ENCODE measurements at regions not wholly inside any gene's neighbourhood (a gene's known extent, or its start where the extent isn't known, plus 50 kb on each side); places are given as distances from the start of the nearest gene placed in this dataset.

DNA sequence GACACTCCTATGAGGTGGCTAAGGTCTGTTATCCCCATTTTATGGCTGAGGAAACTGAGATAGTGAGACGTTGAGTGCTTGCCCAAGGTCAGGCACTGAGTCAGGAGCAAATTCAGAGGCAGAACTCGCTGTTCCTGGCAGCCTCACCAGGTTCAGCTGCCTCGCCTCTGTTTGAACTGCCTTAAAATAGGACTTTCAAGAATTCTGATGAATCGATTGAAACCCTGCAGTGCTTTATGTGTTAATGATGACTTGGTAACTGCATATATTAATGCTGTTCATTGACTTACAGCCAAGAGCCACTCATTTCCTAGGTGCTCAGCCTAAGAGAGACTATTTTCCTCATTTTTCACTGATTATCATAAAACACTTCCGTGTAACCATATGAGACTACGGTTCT, 79.5 kb upstream of the BHLHE40 start:
- H2AFZ ChIP-seq (ENCODE audit: low read length) = no peak overlapping the region
- no peaks in the 10 kb centered on the region for H3K79me2 ChIP-seq (ENCODE audit: low read length)
- DNase-seq (peak; percentile 45), ATAC-seq (peak; percentile 73)
- H3K27ac ChIP-seq (ENCODE audit: low read length) = peak overlapping the region; percentile 9; the same call in 1 of the 2 replicates
- intact Hi-C loops (cut with micrococcal nuclease) = no loop called here
- ChIA-PET CTCF (no interaction called here), POLR2A (ENCODE audit: unreplicated experiment) (no interaction called here)
- no peak overlapping the region for H3K4me2 ChIP-seq (ENCODE audit: low read length)
- H3K4me1 ChIP-seq (ENCODE audit: insufficient read depth, low read length) = peaks cover 28% of the 10 kb centered on the region
- H3K36me3 ChIP-seq (ENCODE audit: low read depth, low read length) = no peaks in the 10 kb centered on the region
- no TSS peak for BruUV-seq (replicated peaks)
- no peak overlapping the region for H3K9ac ChIP-seq (ENCODE audit: low read length)
- TF ChIP-seq EZH2 (IDR thresholded peaks at IDR 0.05; ENCODE audit: low read length, unreplicated experiment) (no peak), EZH2phosphoT487 (IDR thresholded peaks at IDR 0.05; ENCODE audit: borderline replicate concordance, low read length) (no peak)
- TF ChIP-seq, protein P1, sequence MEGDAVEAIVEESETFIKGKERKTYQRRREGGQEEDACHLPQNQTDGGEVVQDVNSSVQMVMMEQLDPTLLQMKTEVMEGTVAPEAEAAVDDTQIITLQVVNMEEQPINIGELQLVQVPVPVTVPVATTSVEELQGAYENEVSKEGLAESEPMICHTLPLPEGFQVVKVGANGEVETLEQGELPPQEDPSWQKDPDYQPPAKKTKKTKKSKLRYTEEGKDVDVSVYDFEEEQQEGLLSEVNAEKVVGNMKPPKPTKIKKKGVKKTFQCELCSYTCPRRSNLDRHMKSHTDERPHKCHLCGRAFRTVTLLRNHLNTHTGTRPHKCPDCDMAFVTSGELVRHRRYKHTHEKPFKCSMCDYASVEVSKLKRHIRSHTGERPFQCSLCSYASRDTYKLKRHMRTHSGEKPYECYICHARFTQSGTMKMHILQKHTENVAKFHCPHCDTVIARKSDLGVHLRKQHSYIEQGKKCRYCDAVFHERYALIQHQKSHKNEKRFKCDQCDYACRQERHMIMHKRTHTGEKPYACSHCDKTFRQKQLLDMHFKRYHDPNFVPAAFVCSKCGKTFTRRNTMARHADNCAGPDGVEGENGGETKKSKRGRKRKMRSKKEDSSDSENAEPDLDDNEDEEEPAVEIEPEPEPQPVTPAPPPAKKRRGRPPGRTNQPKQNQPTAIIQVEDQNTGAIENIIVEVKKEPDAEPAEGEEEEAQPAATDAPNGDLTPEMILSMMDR (conservative IDR thresholded peaks at IDR 0.05; ENCODE audit: low read depth, low read length) = no peak
- no peaks in the 10 kb centered on the region for H3K9me2 ChIP-seq (replicated peaks; ENCODE audit: low read length)
- H3K9me3 ChIP-seq (ENCODE audit: low read length) = no peaks in the 10 kb centered on the region
- H3K27me3 ChIP-seq (ENCODE audit: low read length) = no peaks in the 10 kb centered on the region
- H4K20me1 ChIP-seq (ENCODE audit: low read length) = no peaks in the 10 kb centered on the region
- H3F3A ChIP-seq (ENCODE audit: low read length, unreplicated experiment) = no peaks in the 10 kb centered on the region
- no peak overlapping the region for H3K4me3 ChIP-seq (ENCODE audit: low read length)

DNA sequence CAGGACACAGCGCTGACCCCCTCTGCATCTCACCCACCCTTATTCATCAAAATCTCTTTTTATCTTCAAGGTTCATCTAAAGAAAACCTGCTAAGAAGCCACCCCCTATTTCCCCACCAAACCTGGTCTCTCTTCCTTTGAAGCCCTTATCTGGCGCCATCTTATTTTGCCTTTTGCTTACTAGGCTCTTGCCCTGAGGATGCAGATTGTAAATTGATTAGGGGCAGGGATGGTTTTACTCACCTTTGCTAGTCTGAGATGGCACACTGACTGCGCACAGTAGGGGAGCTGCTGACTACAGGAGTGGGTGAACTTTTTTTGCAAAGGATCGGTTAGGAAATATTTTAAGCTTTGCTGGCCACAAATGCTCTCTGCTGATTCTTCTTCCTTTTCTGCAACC, 78.9 kb upstream of the BHLHE40 start:
- Histone ChIP-seq H3K36me3 (ENCODE audit: low read depth, low read length) (no peaks in the 10 kb centered on the region), H3K79me2 (ENCODE audit: low read length) (no peaks in the 10 kb centered on the region), H3K9me3 (ENCODE audit: low read length) (no peaks in the 10 kb centered on the region), H3F3A (ENCODE audit: low read length, unreplicated experiment) (no peaks in the 10 kb centered on the region), H2AFZ (ENCODE audit: low read length) (no peak overlapping the region), H3K9ac (ENCODE audit: low read length) (no peak overlapping the region), H3K9me2 (replicated peaks; ENCODE audit: low read length) (no peaks in the 10 kb centered on the region), H3K4me3 (ENCODE audit: low read length) (no peak overlapping the region), H3K27ac (ENCODE audit: low read length) (peak overlapping the region; percentile 9; the same call in 1 of the 2 replicates), H3K4me1 (ENCODE audit: insufficient read depth, low read length) (peaks cover 34% of the 10 kb centered on the region), H4K20me1 (ENCODE audit: low read length) (no peaks in the 10 kb centered on the region), H3K4me2 (ENCODE audit: low read length) (no peak overlapping the region), H3K27me3 (ENCODE audit: low read length) (no peaks in the 10 kb centered on the region)
- TF ChIP-seq EZH2 (IDR thresholded peaks at IDR 0.05; ENCODE audit: low read length, unreplicated experiment) = no peak
- TF ChIP-seq, protein P1 (conservative IDR thresholded peaks at IDR 0.05; ENCODE audit: low read depth, low read length) = no peak
- intact Hi-C loops (cut with micrococcal nuclease) = no loop called here
- ChIA-PET CTCF (no interaction called here), POLR2A (ENCODE audit: unreplicated experiment) (no interaction called here)
- ATAC-seq (no peak), DNase-seq (no peak)
- no TSS peak for BruUV-seq (replicated peaks)

DNA sequence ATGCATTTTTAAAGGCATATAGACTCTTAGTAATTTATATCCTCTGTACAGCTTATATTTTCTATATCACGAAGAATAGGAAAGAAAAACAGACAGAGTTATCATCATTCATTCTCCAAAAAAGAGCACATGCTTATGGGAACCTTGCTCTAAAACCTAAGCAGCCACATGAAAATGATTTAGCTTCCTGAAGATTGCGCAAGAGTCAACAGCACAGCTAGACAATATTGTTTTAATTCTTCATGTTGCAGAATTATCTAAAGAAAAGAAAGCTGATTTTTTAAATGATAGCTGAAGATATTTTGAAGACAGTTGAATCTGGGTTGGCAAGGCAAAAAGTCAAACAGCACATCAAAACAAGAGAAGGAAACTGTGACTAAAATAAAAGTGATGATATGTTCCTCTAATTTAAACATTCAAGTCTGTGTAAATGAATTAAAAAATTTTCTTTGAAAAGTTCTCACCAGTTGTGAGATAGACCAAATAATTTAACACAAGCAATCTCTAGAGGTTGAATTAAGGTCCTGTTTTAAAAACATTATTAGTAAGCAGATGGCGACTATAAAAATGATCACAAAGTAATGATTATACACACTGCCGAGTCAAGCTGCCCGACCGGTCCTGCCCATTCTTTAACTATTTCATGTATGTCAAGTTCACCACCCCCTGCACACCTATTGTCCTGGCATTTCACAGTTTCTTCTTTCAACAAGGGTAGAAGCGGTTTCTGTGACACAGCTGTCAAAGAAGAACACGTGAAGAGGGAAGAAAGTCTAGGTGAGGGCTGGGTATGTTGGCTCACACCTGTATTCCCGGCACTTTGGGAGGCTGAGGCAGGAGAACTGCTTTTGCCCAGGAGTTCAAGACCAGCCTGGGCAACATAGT, 74.2 kb upstream of the BHLHE40 start:
- peak; percentile 66 for ATAC-seq
- CTCF ChIA-PET = no interaction called here
- no peaks in the 10 kb centered on the region for H3K9me2 ChIP-seq (replicated peaks; ENCODE audit: low read length)
- TF ChIP-seq EZH2phosphoT487 (IDR thresholded peaks at IDR 0.05; ENCODE audit: borderline replicate concordance, low read length) = no peak
- TF ChIP-seq, protein P1 (conservative IDR thresholded peaks at IDR 0.05; ENCODE audit: low read depth, low read length) = no peak
- no peaks in the 10 kb centered on the region for H3F3A ChIP-seq (ENCODE audit: low read length, unreplicated experiment)
- H3K4me1 ChIP-seq (ENCODE audit: insufficient read depth, low read length) = peaks cover 34% of the 10 kb centered on the region
- H3K27me3 ChIP-seq (ENCODE audit: low read length) = no peaks in the 10 kb centered on the region
- H3K9ac ChIP-seq (ENCODE audit: low read length) = peak overlapping the region; percentile 8
- H4K20me1 ChIP-seq (ENCODE audit: low read length) = no peaks in the 10 kb centered on the region
- peak; percentile 76 for DNase-seq
- BruUV-seq (replicated peaks) = no TSS peak
- intact Hi-C loops (cut with micrococcal nuclease) = no loop called here
- 0 out of 2 replicates have a peak overlapping the region, but pooled peaks have one; percentile 4 for H2AFZ ChIP-seq (ENCODE audit: low read length)
- H3K9me3 ChIP-seq (ENCODE audit: low read length) = no peaks in the 10 kb centered on the region
- no peaks in the 10 kb centered on the region for H3K36me3 ChIP-seq (ENCODE audit: low read depth, low read length)
- POLR2A ChIA-PET (ENCODE audit: unreplicated experiment) = interaction anchor here (0.6 kb wide), 1 partner anchor 163 kb away, joined by 6 read pairs; no protein-coding TSS in a partner anchor
- peak overlapping the region; percentile 79 for H3K27ac ChIP-seq (ENCODE audit: low read length)
- H3K4me2 ChIP-seq (ENCODE audit: low read length) = peak overlapping the region; percentile 52
- peak overlapping the region; percentile 18 for H3K4me3 ChIP-seq (ENCODE audit: low read length)
- no peaks in the 10 kb centered on the region for H3K79me2 ChIP-seq (ENCODE audit: low read length)
